Panc1 (cell line): ENCODE measurements at regions not wholly inside any gene's neighbourhood (a gene's known extent, or its start where the extent isn't known, plus 50 kb on each side); places are given as distances from the start of the nearest gene placed in this dataset.

ENCODE experiments used
- CTCF ChIP-seq: fragments of 450-650 bp; IDR thresholded peaks from 2 replicates; pipeline ENCODE4 v1.5.1; 2017; ENCODE audit warnings: mild to moderate bottlenecking
- POLR2AphosphoS5 ChIP-seq: IDR thresholded peaks from 2 replicates; pipeline ENCODE4 v1.6.1; 2012; ENCODE audit warnings: mild to moderate bottlenecking, low read depth, low read length, moderate library complexity
- REST ChIP-seq, 2 experiments: IDR thresholded peaks; 2 replicates each; pipeline ENCODE4 v1.6.1; 2011 to 2012; ENCODE audit warnings: low read depth in 2 of 2, control low read depth in 1 of 2, low read length in 1 of 2, mild to moderate bottlenecking in 1 of 2, moderate library complexity in 1 of 2; ENCODE audit not compliant: insufficient read depth in 1 of 2
- TCF7L2 ChIP-seq: IDR thresholded peaks from 2 replicates; pipeline ENCODE4 v1.6.1; 2011; ENCODE audit warnings: mild to moderate bottlenecking, low read depth, low read length, inconsistent platforms

GRCh38 chr4:54482529-54483200, 175.1 kb upstream of the KIT start:
- TF ChIP-seq POLR2AphosphoS5 (no peak), TCF7L2 (no peak), CTCF (no peak), REST (IDR thresholded peaks at IDR 0.05; ENCODE audit: insufficient read depth in 1 of 2, low read depth in 2 of 2, low read length in 1 of 2) (no peak)
